Fibroblast of pulmonary artery (primary cell): ENCODE measurements at regions not wholly inside any gene's neighbourhood (a gene's known extent, or its start where the extent isn't known, plus 50 kb on each side); places are given as distances from the start of the nearest gene placed in this dataset.

Experiments used
- DNase-seq: peaks from one replicate; pipeline ENCODE4 v3.0.0-alpha.2; 2010; ENCODE audit warnings: low read depth
- H3K4me3 ChIP-seq: replicated peaks from 2 replicates; pipeline ENCODE4 v1.5.1; 2011; ENCODE audit warnings: low read depth, mild to moderate bottlenecking, control low read depth, low read length, moderate library complexity
- CTCF ChIP-seq: IDR thresholded peaks from 2 replicates; pipeline ENCODE4 v1.5.1; 2011; ENCODE audit warnings: mild to moderate bottlenecking, control low read depth, low read length, inconsistent platforms; ENCODE audit errors: missing control alignments

GRCh38 chr20:4585104-4585753 lies 101.0 kb upstream of the PRNP start:
- H3K4me3 ChIP-seq, result no peak overlapping the region
- TF ChIP-seq CTCF, result no peak
- DNase-seq, result no peak

GRCh38 chr20:4584510-4584909 lies 101.7 kb upstream of the PRNP start:
- no peak for TF ChIP-seq CTCF
- no peak overlapping the region for H3K4me3 ChIP-seq
- no peak for DNase-seq

GRCh38 chr20:4581838-4582237 lies 104.4 kb upstream of the PRNP start:
- no peak overlapping the region for H3K4me3 ChIP-seq
- no peak for DNase-seq
- TF ChIP-seq CTCF, result no peak

GRCh38 chr20:4578375-4578774 lies 107.9 kb upstream of the PRNP start:
- no peak overlapping the region for H3K4me3 ChIP-seq
- TF ChIP-seq CTCF, result no peak
- no peak for DNase-seq

- DNase-seq, result no peak
- H3K4me3 ChIP-seq, result no peak overlapping the region
- no peak for TF ChIP-seq CTCF
Observed at GRCh38 chr20:4574356-4574690, 111.9 kb upstream of the PRNP start.

- no peak for TF ChIP-seq CTCF
- H3K4me3 ChIP-seq, result no peak overlapping the region
- peak; percentile 75 for DNase-seq
Observed at GRCh38 chr20:4573564-4574355, 112.5 kb upstream of the PRNP start.
